GM19438 (cell line): ENCODE measurements at regions not wholly inside any gene's neighbourhood (a gene's known extent, or its start where the extent isn't known, plus 50 kb on each side); places are given as distances from the start of the nearest gene placed in this dataset.

Experiments used
- ATAC-seq: cut with Tn5 transposase; IDR thresholded peaks from one replicate; pipeline ENCODE4 v1.9.1; 2021; ENCODE audit warnings: low read depth; ENCODE audit not compliant: unreplicated experiment

DNA sequence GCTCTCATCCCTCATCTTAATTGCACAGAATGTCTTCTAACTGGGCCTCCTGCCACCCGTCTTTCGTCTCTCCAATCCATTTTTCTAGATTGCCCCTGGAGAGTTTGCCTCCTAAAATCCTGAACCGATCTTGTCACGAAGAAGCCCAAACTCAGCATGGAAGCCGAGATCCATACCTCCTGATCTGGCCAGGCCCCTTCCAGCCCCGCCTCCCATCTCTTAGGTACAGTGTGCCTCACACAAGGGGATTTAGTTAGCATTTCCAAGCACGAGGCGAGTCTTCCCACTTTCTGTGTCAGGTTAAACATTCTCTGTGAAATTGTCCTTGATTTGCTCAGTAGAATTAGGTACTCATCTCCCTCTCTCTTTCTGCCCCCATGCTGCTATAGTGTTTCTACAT is 80.0 kb upstream of the TENM3 start:
- ATAC-seq = no peak

GRCh38 chr4:182169572-182169971 is 73.6 kb upstream of the TENM3 start:
- ATAC-seq = no peak

DNA sequence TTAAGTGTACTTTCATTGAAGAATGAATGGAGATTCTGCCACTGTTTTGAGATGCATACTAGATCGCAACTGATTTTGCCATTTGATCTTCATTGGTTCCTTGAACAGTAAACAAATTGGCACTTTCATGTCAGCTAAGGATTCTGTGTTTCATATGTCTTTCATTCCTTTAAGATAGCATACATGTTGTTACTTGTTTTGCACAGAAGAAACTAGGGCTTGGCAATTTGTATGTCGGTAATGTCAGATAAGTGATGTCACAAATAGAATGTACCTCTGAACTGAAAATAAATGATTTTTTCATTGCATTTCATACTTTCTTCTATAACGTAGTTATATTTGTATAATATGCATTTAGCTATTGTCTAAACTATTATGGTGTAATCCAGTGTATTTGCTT is 73.2 kb upstream of the TENM3 start:
- no peak for ATAC-seq

GRCh38 chr4:182170417-182170935 is 72.7 kb upstream of the TENM3 start:
- no peak for ATAC-seq

GRCh38 chr4:182174979-182175378 is 68.2 kb upstream of the TENM3 start:
- ATAC-seq = no peak

GRCh38 chr4:182175788-182176519 is 67.2 kb upstream of the TENM3 start:
- ATAC-seq = no peak

GRCh38 chr4:182177166-182177565 is 66.0 kb upstream of the TENM3 start:
- no peak for ATAC-seq

DNA sequence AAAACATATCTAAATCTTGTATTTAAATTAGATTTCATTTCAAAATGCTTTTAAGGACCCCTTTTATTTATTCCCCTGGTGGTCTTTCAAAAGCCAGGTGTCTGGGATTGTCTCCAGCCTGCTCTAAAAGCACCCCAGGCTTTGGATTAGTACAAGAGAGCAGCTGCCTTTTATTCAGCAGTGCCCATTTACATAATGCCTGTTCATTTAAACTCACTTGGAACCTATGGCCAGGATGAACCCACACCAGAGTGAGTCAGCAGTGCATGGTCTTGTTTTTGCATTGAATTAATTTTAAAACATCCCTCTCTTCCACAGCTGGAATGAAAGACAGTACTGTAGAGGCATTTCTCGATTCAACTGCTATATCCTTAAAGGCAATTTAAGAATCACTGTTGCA is 64.1 kb upstream of the TENM3 start:
- no peak for ATAC-seq

DNA sequence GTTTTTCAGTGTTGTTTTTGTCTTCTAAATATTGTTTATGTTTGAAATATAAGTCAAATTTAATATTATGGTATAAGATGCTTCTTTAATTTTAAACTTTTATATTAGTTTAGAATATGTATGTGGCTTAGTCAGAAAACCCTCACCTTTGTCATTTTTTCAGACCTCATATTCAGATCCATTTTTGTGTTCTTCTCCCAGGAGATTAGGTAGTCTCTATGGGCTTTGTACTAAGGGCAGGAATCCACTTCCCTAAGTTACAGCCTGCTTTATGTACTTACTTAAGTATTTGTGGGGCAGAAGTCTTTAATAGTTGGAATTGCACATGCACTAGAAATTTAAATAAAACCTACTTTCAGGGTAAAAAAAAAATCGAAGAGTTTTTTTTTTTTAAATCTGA is 63.5 kb upstream of the TENM3 start:
- no peak for ATAC-seq

- ATAC-seq = no peak
These were observed 57.7 kb upstream of the TENM3 start for GRCh38 chr4:182185491-182185890.

DNA sequence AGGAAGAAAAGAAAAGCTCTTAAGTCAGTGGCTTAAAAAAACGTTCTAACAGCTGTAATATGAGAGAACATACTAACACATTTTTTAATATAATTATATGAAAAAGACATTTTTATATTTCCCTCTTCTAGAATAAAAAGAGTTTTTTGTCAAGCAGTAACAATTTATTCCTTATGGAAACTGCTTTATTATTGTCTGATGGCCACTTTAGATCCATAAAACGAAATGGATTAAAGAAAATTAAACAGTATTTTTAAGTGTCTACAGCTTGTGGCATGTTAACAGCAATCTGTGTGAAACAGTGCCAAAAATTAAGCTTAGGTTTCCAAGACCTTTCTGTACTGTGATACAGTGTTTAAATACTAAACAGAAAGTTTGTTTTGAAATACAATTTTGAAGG is 55.5 kb upstream of the TENM3 start:
- no peak for ATAC-seq

GRCh38 chr4:182188622-182189021 is 54.6 kb upstream of the TENM3 start:
- ATAC-seq = no peak

GRCh38 chr4:182189103-182189878 is 53.9 kb upstream of the TENM3 start:
- ATAC-seq = no peak

DNA sequence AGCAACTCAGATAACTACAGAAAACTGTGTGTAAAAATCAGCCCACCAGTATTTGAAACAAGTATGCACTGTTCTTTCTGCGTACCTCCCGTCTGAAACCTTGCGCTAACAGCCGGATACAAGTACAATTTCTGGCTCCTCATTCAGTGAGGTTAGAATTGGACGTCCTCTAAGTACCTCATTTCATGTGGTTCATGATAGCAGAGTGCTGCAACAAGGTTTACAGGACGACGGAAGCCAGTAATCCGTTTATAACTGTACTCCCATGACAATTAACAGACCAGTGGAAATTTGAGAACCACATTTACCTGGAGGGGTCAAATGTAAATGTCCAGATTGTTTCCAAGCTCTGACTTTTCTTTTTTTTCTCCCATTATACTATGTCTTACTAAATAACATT is 52.9 kb upstream of the TENM3 start:
- ATAC-seq = no peak

- ATAC-seq = no peak
These were observed 50.6 kb upstream of the TENM3 start for GRCh38 chr4:182192511-182193181.

- ATAC-seq = no peak
These were observed 49.9 kb upstream of the TENM3 start for GRCh38 chr4:182193311-182193710.
